ENCODE measurements at regions not wholly inside any gene's neighbourhood (a gene's known extent, or its start where the extent isn't known, plus 50 kb on each side); places are given as distances from the start of the nearest gene placed in this dataset.

DNA sequence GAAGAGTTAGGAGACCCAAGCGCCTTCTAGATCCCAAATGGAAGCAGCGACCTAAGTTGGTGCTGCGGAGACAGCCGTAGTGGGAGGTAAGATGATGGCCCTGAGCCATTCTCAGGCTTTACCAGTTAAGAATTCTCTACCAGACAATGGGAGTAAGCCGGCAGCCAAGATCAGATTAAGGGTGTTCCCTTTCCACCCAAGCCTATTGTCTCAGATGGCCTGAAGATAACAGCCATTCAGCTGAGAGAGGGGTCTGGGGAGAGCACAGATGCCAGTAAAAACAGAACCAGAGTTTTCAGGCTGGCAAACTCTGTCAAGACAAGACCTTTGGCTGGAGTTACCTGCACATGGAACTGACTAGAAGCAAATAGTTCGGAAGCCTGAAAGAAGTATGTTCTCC is 191.7 kb upstream of the HAAO start:
- TF ChIP-seq, protein P1, sequence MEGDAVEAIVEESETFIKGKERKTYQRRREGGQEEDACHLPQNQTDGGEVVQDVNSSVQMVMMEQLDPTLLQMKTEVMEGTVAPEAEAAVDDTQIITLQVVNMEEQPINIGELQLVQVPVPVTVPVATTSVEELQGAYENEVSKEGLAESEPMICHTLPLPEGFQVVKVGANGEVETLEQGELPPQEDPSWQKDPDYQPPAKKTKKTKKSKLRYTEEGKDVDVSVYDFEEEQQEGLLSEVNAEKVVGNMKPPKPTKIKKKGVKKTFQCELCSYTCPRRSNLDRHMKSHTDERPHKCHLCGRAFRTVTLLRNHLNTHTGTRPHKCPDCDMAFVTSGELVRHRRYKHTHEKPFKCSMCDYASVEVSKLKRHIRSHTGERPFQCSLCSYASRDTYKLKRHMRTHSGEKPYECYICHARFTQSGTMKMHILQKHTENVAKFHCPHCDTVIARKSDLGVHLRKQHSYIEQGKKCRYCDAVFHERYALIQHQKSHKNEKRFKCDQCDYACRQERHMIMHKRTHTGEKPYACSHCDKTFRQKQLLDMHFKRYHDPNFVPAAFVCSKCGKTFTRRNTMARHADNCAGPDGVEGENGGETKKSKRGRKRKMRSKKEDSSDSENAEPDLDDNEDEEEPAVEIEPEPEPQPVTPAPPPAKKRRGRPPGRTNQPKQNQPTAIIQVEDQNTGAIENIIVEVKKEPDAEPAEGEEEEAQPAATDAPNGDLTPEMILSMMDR (IDR thresholded peaks at IDR 0.05 in 2 of 3, conservative IDR thresholded peaks at IDR 0.05 in 1 of 3; ENCODE audit: control insufficient read depth in 2 of 3, extremely low read depth in 1 of 3, insufficient read depth in 1 of 3, low read depth in 3 of 3, low read length in 3 of 3) = no peak
- TF ChIP-seq NRF1 (conservative IDR thresholded peaks at IDR 0.05; ENCODE audit: low read depth, low read length) = no peak
- no peak for TF ChIP-seq SIN3A (IDR thresholded peaks at IDR 0.05; ENCODE audit: low read depth, low read length)
- TF ChIP-seq SRF (IDR thresholded peaks at IDR 0.05; ENCODE audit: low read depth in 2 of 2, low read length in 2 of 2) = no peak
- TF ChIP-seq, protein P2, sequence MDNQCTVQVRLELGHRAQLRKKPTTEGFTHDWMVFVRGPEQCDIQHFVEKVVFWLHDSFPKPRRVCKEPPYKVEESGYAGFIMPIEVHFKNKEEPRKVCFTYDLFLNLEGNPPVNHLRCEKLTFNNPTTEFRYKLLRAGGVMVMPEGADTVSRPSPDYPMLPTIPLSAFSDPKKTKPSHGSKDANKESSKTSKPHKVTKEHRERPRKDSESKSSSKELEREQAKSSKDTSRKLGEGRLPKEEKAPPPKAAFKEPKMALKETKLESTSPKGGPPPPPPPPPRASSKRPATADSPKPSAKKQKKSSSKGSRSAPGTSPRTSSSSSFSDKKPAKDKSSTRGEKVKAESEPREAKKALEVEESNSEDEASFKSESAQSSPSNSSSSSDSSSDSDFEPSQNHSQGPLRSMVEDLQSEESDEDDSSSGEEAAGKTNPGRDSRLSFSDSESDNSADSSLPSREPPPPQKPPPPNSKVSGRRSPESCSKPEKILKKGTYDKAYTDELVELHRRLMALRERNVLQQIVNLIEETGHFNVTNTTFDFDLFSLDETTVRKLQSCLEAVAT (IDR thresholded peaks at IDR 0.05) = no peak
